ENCODE measurements at regions not wholly inside any gene's neighbourhood (a gene's known extent, or its start where the extent isn't known, plus 50 kb on each side); places are given as distances from the start of the nearest gene placed in this dataset.
"Not testable (repeated sequence)": the region's sequence is repeated elsewhere in the genome, so short reads cannot be mapped to it uniquely, and the experiment has no call there.

- DNase-seq (ENCODE audit: extremely low read depth, low read depth, low spot score), result not testable (repeated sequence)
Observed at GRCh38 chr11:129763569-129763968, 52.1 kb upstream of the TMEM45B start.

DNA sequence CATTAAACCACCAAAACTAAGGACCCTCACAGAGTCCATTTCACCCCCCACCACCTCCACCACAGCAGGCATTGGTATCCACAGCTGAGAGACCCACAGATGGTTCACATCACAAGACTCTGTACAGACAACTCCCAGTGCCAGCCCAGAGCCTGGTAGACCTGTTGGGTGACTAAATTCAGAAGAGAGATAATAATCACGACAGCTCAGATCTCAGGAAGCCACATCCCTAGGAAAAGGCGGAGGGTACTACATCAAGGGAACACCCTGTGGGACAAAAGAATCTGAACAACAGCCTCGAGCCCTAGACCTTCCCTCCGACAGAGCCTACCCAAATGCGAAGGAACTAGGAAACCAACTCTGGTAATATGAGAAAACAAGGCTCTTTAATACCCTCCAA, 51.4 kb upstream of the TMEM45B start:
- not testable (repeated sequence) for DNase-seq (ENCODE audit: extremely low read depth, low read depth, low spot score)
